ENCODE measurements at regions not wholly inside any gene's neighbourhood (a gene's known extent, or its start where the extent isn't known, plus 50 kb on each side); places are given as distances from the start of the nearest gene placed in this dataset.
"Not testable (repeated sequence)": the region's sequence is repeated elsewhere in the genome, so short reads cannot be mapped to it uniquely, and the experiment has no call there.

DNA sequence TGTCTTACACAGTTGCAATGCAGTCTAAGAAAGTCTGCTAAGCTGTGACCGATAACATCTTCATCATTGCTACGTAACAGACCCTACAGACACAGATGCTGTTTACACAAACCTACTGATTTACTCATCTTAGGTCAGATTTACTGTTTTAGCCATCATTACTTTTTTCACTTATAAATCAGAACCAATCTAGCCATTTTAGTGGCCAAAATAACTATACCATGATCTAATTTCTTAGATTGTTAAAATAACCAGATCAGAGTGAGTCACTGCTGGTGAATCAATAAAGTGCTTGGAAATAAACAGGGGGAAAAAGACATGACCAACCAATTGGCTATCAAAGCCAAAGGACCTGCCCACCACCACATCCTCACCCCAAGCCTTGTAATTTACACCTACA lies 57.0 kb upstream of the FOXN3 start:
- Histone ChIP-seq H3K79me2 (ENCODE audit: control insufficient read depth, insufficient read depth, low read length, unreplicated experiment) (no peaks in the 10 kb centered on the region), H3K36me3 (ENCODE audit: insufficient read depth, low read length) (no peaks in the 10 kb centered on the region), H3K27ac (ENCODE audit: low read depth, low read length) (no peak overlapping the region), H2AFZ (ENCODE audit: low read length, unreplicated experiment) (no peak overlapping the region), H3K4me1 (ENCODE audit: control insufficient read depth, insufficient read depth, low read length, unreplicated experiment) (peaks cover 8% of the 10 kb centered on the region), H3K27me3 (ENCODE audit: insufficient read depth, low read length) (no peaks in the 10 kb centered on the region), H3K4me3 (ENCODE audit: low read depth, low read length) (no peak overlapping the region)

DNA sequence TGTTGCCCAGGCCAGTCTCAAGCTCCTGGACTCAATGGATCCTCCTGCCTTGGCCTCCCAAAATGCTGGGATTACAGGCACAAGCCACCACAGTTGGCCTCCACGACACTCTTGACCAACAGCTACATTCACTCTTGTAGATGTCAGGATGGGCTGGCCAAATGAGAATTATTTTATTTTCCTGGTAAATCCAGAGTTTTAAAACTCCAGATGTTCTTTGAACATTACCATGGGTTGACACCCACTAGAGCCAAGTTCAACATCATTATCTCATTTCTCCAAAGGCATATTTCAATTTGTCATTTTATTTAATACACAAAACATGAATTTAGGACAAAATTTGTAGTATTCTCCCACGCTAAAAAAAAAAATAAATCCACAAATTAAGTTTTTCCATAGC lies 56.5 kb upstream of the FOXN3 start:
- H3K79me2 ChIP-seq (ENCODE audit: control insufficient read depth, insufficient read depth, low read length, unreplicated experiment): no peaks in the 10 kb centered on the region
- no peaks in the 10 kb centered on the region for H3K27me3 ChIP-seq (ENCODE audit: insufficient read depth, low read length)
- no peak overlapping the region for H2AFZ ChIP-seq (ENCODE audit: low read length, unreplicated experiment)
- no peaks in the 10 kb centered on the region for H3K36me3 ChIP-seq (ENCODE audit: insufficient read depth, low read length)
- no peak overlapping the region for H3K27ac ChIP-seq (ENCODE audit: low read depth, low read length)
- no peak overlapping the region for H3K4me3 ChIP-seq (ENCODE audit: low read depth, low read length)
- peaks cover 8% of the 10 kb centered on the region for H3K4me1 ChIP-seq (ENCODE audit: control insufficient read depth, insufficient read depth, low read length, unreplicated experiment)

DNA sequence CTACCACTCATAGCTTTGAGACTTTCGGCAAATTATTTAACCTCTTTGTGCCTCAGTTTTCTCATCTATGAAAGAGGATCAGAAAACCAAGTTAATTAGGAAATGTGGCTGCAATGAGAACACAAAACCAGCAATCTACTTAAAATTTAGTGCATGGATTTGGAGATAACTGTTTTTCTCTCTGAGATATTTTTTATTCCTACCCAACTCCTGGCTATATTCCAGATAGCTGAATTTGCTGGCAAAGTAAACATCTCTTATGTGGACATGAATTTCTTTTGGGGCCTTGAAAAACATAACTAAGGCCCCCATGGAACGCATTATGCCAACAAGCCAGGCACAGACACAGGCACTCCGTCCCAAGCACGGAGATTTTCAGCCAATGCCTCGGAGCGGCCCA lies 53.4 kb upstream of the FOXN3 start:
- no peak overlapping the region for H2AFZ ChIP-seq (ENCODE audit: low read length, unreplicated experiment)
- no peaks in the 10 kb centered on the region for H3K79me2 ChIP-seq (ENCODE audit: control insufficient read depth, insufficient read depth, low read length, unreplicated experiment)
- peaks cover 8% of the 10 kb centered on the region for H3K4me1 ChIP-seq (ENCODE audit: control insufficient read depth, insufficient read depth, low read length, unreplicated experiment)
- H3K27ac ChIP-seq (ENCODE audit: low read depth, low read length): no peak overlapping the region
- no peak overlapping the region for H3K4me3 ChIP-seq (ENCODE audit: low read depth, low read length)
- no peaks in the 10 kb centered on the region for H3K27me3 ChIP-seq (ENCODE audit: insufficient read depth, low read length)
- no peaks in the 10 kb centered on the region for H3K36me3 ChIP-seq (ENCODE audit: insufficient read depth, low read length)

DNA sequence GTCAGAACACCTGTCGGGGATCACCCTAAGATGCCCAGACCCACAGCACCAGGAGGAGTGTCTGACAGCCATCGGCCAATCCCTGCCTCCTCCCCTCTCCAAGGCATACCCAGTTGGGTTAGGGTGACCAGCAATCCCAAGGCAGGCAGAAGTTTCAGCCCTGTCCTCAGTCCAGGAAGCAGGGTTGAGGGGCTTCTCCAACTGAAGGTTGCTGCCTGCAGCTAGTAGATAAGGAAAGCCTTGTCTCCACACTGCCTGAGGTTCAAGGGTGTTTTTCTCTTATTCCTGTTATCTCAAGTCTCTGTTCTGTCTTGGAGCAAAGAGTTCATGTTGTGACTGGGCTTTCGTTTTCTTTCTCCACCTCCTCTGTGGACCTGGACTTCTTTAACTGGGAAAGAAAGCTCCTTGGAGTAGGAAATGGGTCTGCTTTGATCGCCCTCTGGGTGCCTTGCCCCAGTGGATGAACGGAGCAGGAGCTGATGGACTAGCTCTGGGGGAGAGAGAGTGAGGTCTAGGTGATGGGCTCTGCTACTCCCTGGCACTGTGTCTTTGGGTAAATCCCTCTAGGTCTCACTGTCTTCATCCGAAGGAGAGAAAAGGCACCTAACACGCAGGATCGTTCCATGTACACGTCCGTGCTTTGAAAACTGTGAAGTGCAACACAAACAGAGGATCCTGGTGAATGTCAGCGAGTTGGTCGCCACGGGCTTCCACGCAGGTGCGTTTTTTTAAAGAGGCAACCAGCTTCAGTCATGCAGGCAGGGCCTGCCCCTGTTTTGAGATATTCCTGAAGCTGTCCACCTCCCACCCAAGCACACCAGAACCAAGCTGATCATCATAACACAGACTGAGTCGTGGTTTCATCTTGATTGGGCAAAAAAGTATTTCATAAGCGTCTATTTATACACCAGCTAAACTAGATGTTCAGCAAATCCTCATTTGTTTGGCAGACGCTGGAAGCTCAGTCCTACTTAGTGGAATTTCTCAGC lies 52.5 kb upstream of the FOXN3 start:
- Histone ChIP-seq H3K36me3 (ENCODE audit: insufficient read depth, low read length) (no peaks in the 10 kb centered on the region), H3K4me3 (ENCODE audit: low read depth, low read length) (no peak overlapping the region), H3K79me2 (ENCODE audit: control insufficient read depth, insufficient read depth, low read length, unreplicated experiment) (no peaks in the 10 kb centered on the region), H3K27me3 (ENCODE audit: insufficient read depth, low read length) (no peaks in the 10 kb centered on the region), H3K27ac (ENCODE audit: low read depth, low read length) (no peak overlapping the region), H3K4me1 (ENCODE audit: control insufficient read depth, insufficient read depth, low read length, unreplicated experiment) (peaks cover 8% of the 10 kb centered on the region), H2AFZ (ENCODE audit: low read length, unreplicated experiment) (no peak overlapping the region)

DNA sequence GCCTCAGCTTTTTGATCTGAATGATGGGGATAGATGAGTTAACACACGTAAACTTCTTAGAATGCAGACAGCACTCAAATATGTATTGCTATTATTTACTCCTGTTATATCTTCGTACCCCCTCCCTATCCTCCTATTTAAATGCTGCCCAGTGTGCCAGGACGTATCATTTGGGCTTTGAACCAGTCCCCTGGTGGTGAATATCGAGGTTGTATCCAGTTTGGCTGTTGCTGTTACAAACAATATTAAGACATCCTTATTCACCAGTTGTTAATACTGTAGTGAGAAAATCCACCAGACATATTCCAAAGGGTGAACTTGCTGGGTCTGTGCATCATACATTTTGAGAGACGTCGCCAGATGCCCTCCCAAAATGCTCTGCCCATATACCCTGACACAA lies 51.5 kb upstream of the FOXN3 start:
- peaks cover under 1% of the 10 kb centered on the region for H3K4me1 ChIP-seq (ENCODE audit: control insufficient read depth, insufficient read depth, low read length, unreplicated experiment)
- H3K27ac ChIP-seq (ENCODE audit: low read depth, low read length): no peak overlapping the region
- H3K27me3 ChIP-seq (ENCODE audit: insufficient read depth, low read length): no peaks in the 10 kb centered on the region
- no peak overlapping the region for H3K4me3 ChIP-seq (ENCODE audit: low read depth, low read length)
- H3K36me3 ChIP-seq (ENCODE audit: insufficient read depth, low read length): no peaks in the 10 kb centered on the region
- H3K79me2 ChIP-seq (ENCODE audit: control insufficient read depth, insufficient read depth, low read length, unreplicated experiment): no peaks in the 10 kb centered on the region
- H2AFZ ChIP-seq (ENCODE audit: low read length, unreplicated experiment): no peak overlapping the region

DNA sequence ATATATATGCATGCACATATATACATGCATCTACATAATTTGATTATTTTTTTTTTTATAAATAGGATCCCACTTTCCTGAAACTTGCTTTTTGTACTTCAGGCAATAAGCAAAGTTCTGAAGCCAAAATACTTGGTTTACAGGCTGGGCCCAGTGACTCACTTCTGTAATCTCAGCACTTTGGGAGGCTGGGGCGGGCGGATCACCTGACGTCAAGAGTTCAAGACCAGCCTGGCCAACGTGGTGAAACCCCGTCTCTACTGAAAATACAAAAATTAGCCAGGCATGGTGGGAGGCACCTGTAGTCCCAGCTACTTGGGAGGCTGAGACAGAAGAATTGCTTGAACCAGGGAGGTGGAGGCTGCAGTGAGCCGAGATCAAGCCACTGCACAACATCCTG lies 51.0 kb upstream of the FOXN3 start:
- not testable (repeated sequence) for H2AFZ ChIP-seq (ENCODE audit: low read length, unreplicated experiment); H3K79me2 ChIP-seq (ENCODE audit: control insufficient read depth, insufficient read depth, low read length, unreplicated experiment); H3K27ac ChIP-seq (ENCODE audit: low read depth, low read length); H3K36me3 ChIP-seq (ENCODE audit: insufficient read depth, low read length); H3K27me3 ChIP-seq (ENCODE audit: insufficient read depth, low read length); H3K4me3 ChIP-seq (ENCODE audit: low read depth, low read length); H3K4me1 ChIP-seq (ENCODE audit: control insufficient read depth, insufficient read depth, low read length, unreplicated experiment)

DNA sequence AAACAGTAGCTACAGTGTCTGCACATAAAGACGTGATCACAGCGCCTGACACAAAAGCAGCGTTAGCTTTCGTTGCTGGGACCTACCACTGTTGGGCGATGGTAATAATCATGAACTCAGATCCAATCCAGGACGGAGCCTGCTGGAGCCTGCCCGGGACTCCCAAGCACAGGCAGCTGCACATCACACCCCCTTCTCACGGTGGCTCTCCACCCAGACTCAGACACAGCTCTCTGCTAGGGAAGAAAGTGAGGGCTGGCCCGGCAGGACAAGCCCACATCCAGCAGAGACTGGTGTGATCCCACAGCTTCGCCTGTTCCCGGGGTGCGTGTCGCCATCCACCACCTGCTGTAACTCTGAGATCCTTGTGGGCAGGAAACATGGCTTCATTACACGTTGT lies 49.9 kb upstream of the FOXN3 start:
- Histone ChIP-seq H2AFZ (ENCODE audit: low read length, unreplicated experiment) (no peak overlapping the region), H3K27ac (ENCODE audit: low read depth, low read length) (no peak overlapping the region), H3K27me3 (ENCODE audit: insufficient read depth, low read length) (no peaks in the 10 kb centered on the region), H3K4me1 (ENCODE audit: control insufficient read depth, insufficient read depth, low read length, unreplicated experiment) (no peaks in the 10 kb centered on the region), H3K79me2 (ENCODE audit: control insufficient read depth, insufficient read depth, low read length, unreplicated experiment) (no peaks in the 10 kb centered on the region), H3K4me3 (ENCODE audit: low read depth, low read length) (no peak overlapping the region), H3K36me3 (ENCODE audit: insufficient read depth, low read length) (no peaks in the 10 kb centered on the region)

Measured in ACC112 (cell line).